IMR-90 (cell line): ENCODE measurements at regions not wholly inside any gene's neighbourhood (a gene's known extent, or its start where the extent isn't known, plus 50 kb on each side); places are given as distances from the start of the nearest gene placed in this dataset.

ENCODE experiments used
- ATAC-seq: fragments of 200-7000 bp; cut with Tn5 transposase; 2 replicates; pipeline ENCODE4 v1.9.1; 2020; ENCODE audit warnings: low read depth, mild to moderate bottlenecking, moderate library complexity
- BruUV-seq: library from RNA; stranded (reverse); fragments of 400-500 nt; replicated peaks from 2 replicates; lab custom pipeline; 2021; lab: Mats Ljungman, UMichigan
- CTCF ChIA-PET: fragments of 300-600 bp; formaldehyde crosslinking; extraction: SDS; loops from one replicate; lab custom pipeline; 2021; ENCODE audit warnings: antibody characterized with exemption; lab: Yijun Ruan, JAX
- POLR2A ChIA-PET: fragments of 300-600 bp; sonication (Branson Sonifier 250); formaldehyde crosslinking; loops from one replicate; lab custom pipeline; 2022; ENCODE audit warnings: antibody characterized with exemption; ENCODE audit not compliant: unreplicated experiment; lab: Charles Lee
- DNase-seq: peaks from one replicate; pipeline ENCODE4 v3.0.0; 2013
- H2AFZ ChIP-seq: replicated peaks from 2 replicates; pipeline ENCODE3; 2013; ENCODE audit warnings: low read length, mild to moderate bottlenecking; ENCODE audit not compliant: poor library complexity
- H2AK5ac ChIP-seq: 2 replicates; pipeline ENCODE4 v1.6.1; 2013; ENCODE audit warnings: low read depth, low read length, inconsistent platforms
- H2AK9ac ChIP-seq: replicated peaks from 2 replicates; pipeline ENCODE3; 2013; ENCODE audit warnings: mild to moderate bottlenecking, low read depth, low read length, moderate library complexity; ENCODE audit not compliant: poor library complexity
- H2BK120ac ChIP-seq: 2 replicates; pipeline ENCODE4 v1.6.1; 2013; ENCODE audit warnings: low read depth, low read length, inconsistent platforms
- H2BK15ac ChIP-seq: 3 replicates; pipeline ENCODE4 v1.6.1; 2013; ENCODE audit warnings: low read depth, low read length, inconsistent platforms
- H2BK20ac ChIP-seq: 2 replicates; pipeline ENCODE4 v1.6.1; 2013; ENCODE audit warnings: low read depth, mild to moderate bottlenecking, inconsistent platforms, low read length, moderate library complexity
- H2BK5ac ChIP-seq: 2 replicates; pipeline ENCODE4 v1.6.1; 2013; ENCODE audit warnings: mild to moderate bottlenecking, low read depth, low read length, inconsistent platforms; ENCODE audit not compliant: poor library complexity, severe bottlenecking
- H3K14ac ChIP-seq: replicated peaks from 2 replicates; pipeline ENCODE4 v1.6.1; 2013; ENCODE audit warnings: low read depth, low read length, inconsistent platforms
- H3K18ac ChIP-seq: 2 replicates; pipeline ENCODE4 v1.6.1; 2013; ENCODE audit warnings: low read depth, low read length, control low read depth
- H3K23ac ChIP-seq: 2 replicates; pipeline ENCODE4 v1.6.1; 2013; ENCODE audit warnings: low read depth, low read length, inconsistent platforms
- H3K27ac ChIP-seq: 2 replicates; pipeline ENCODE4 v1.5.1; 2013; ENCODE audit warnings: mild to moderate bottlenecking, control low read depth, low read length; ENCODE audit not compliant: insufficient read depth
- H3K27me3 ChIP-seq: 2 replicates; pipeline ENCODE4 v1.6.1; 2013; ENCODE audit warnings: low read length; ENCODE audit not compliant: control insufficient read depth, insufficient read depth
- H3K36me3 ChIP-seq: 2 replicates; pipeline ENCODE4 v1.6.1; 2013; ENCODE audit warnings: low read length, mixed read lengths; ENCODE audit not compliant: control insufficient read depth, insufficient read depth
- H3K4ac ChIP-seq: 2 replicates; pipeline ENCODE4 v1.6.1; 2013; ENCODE audit warnings: low read depth, low read length, inconsistent platforms
- H3K4me1 ChIP-seq: 2 replicates; pipeline ENCODE4 v1.6.1; 2013; ENCODE audit warnings: low read length, mixed read lengths; ENCODE audit not compliant: control insufficient read depth, insufficient read depth
- H3K4me2 ChIP-seq: 2 replicates; pipeline ENCODE4 v1.6.1; 2013; ENCODE audit warnings: low read depth, mild to moderate bottlenecking, control low read depth, low read length, moderate library complexity
- H3K4me3 ChIP-seq: 2 replicates; pipeline ENCODE4 v1.5.1; 2013; ENCODE audit warnings: low read depth, mild to moderate bottlenecking, control low read depth, low read length, moderate library complexity; ENCODE audit not compliant: insufficient read depth
- H3K56ac ChIP-seq: 2 replicates; pipeline ENCODE4 v1.6.1; 2013; ENCODE audit warnings: low read length, inconsistent platforms; ENCODE audit not compliant: insufficient read depth; ENCODE audit errors: extremely low read depth
- H3K79me1 ChIP-seq, 2 experiments: 2 replicates each; pipeline ENCODE4 v1.6.1; 2013; ENCODE audit warnings: low read length in 2 of 2, inconsistent platforms in 1 of 2, low read depth in 1 of 2
- H3K9ac ChIP-seq: 2 replicates; pipeline ENCODE4 v1.6.1; 2013; ENCODE audit warnings: low read depth, low read length, control low read depth
- H3K9me1 ChIP-seq: 2 replicates; pipeline ENCODE4 v1.6.1; 2013; ENCODE audit warnings: low read length, inconsistent platforms; ENCODE audit not compliant: insufficient read depth
- H3K9me3 ChIP-seq: 2 replicates; pipeline ENCODE4 v1.6.1; 2013; ENCODE audit warnings: low read length; ENCODE audit not compliant: control insufficient read depth, insufficient read depth
- H4K20me1 ChIP-seq: 2 replicates; pipeline ENCODE4 v1.6.1; 2013; ENCODE audit warnings: low read length, inconsistent platforms; ENCODE audit not compliant: insufficient read depth
- H4K5ac ChIP-seq: 2 replicates; pipeline ENCODE4 v1.6.1; 2013; ENCODE audit warnings: mild to moderate bottlenecking, low read depth, low read length, control low read depth
- H4K8ac ChIP-seq, 2 experiments: 2 replicates each; pipeline ENCODE4 v1.6.1; 2013; ENCODE audit warnings: low read depth in 2 of 2, low read length in 2 of 2, control low read depth in 1 of 2, inconsistent platforms in 1 of 2
- H4K91ac ChIP-seq: 2 replicates; pipeline ENCODE4 v1.6.1; 2013; ENCODE audit warnings: low read depth, low read length, inconsistent platforms; ENCODE audit not compliant: insufficient read depth
- BHLHE40 ChIP-seq: fragments of 150-350 bp; IDR thresholded peaks from 2 replicates; pipeline ENCODE4 v1.6.1; 2016; ENCODE audit warnings: mild to moderate bottlenecking, low read depth, low read length
- CEBPB ChIP-seq: IDR thresholded peaks from 2 replicates; pipeline ENCODE4 v1.6.1; 2012; ENCODE audit warnings: low read depth, low read length, improper control_type of control experiment
- CHD1 ChIP-seq: IDR thresholded peaks from 2 replicates; pipeline ENCODE4 v1.6.1; 2012; ENCODE audit warnings: low read depth, low read length, improper control_type of control experiment
- FOS ChIP-seq: fragments of 150-350 bp; IDR thresholded peaks from 2 replicates; pipeline ENCODE4 v1.6.1; 2016; ENCODE audit warnings: low read depth, low read length
- MAFK ChIP-seq: IDR thresholded peaks from 2 replicates; pipeline ENCODE4 v1.6.1; 2012; ENCODE audit warnings: low read depth, low read length, improper control_type of control experiment
- MAZ ChIP-seq: IDR thresholded peaks from 2 replicates; pipeline ENCODE4 v1.6.1; 2012; ENCODE audit warnings: low read depth, mild to moderate bottlenecking, low read length, improper control_type of control experiment, moderate library complexity, borderline replicate concordance
- MXI1 ChIP-seq: IDR thresholded peaks from 2 replicates; pipeline ENCODE4 v1.6.1; 2012; ENCODE audit warnings: low read depth, mild to moderate bottlenecking, low read length, moderate library complexity, borderline replicate concordance
- NFE2L2 ChIP-seq: fragments of 150-350 bp; IDR thresholded peaks from 2 replicates; pipeline ENCODE4 v1.6.1; 2016; ENCODE audit warnings: low read depth, mild to moderate bottlenecking, low read length
- POLR2A ChIP-seq: IDR thresholded peaks from 2 replicates; pipeline ENCODE4 v1.6.1; 2012; ENCODE audit warnings: mild to moderate bottlenecking, low read depth, low read length
- RAD21 ChIP-seq: IDR thresholded peaks from 2 replicates; pipeline ENCODE4 v1.6.1; 2012; ENCODE audit warnings: low read length, improper control_type of control experiment
- RCOR1 ChIP-seq: IDR thresholded peaks from 2 replicates; pipeline ENCODE4 v1.6.1; 2012; ENCODE audit warnings: mild to moderate bottlenecking, low read length, improper control_type of control experiment; ENCODE audit not compliant: insufficient replicate concordance
- SMC3 ChIP-seq: fragments of 150-350 bp; IDR thresholded peaks from 2 replicates; pipeline ENCODE4 v1.6.1; 2016; ENCODE audit warnings: low read depth, mild to moderate bottlenecking, antibody characterized with exemption, low read length, moderate library complexity
- WGBS, 2 experiments: methylation state at CpG; one replicate each; pipeline versions ENCODE4 v1.1.5 to v1.1.7; 2013; ENCODE audit warnings: missing lambda C conversion rate in 2 of 2; ENCODE audit not compliant: insufficient read length in 1 of 2; ENCODE audit errors: extremely low coverage in 2 of 2; 5-methylcytosine and 5-hydroxymethylcytosine counted together
- dilution Hi-C: fragments of 300-500 bp; cut with HindIII; formaldehyde crosslinking; loops from one replicate; pipeline ENCODE4 v1.14.3; 2018; ENCODE audit warnings: low sequenced_read_pairs; ENCODE audit not compliant: unreplicated experiment
- in situ Hi-C: fragments of 300-500 bp; cut with MboI; formaldehyde crosslinking; loops from 3 replicates; pipeline ENCODE4 v1.14.3; 2019; ENCODE audit warnings: low sequenced_read_pairs, inconsistent platforms, mixed read lengths
- intact Hi-C: fragments of 100-400 bp; cut with micrococcal nuclease; formaldehyde crosslinking; loops from 2 replicates; pipeline ENCODE4 v1.10.0; 2022
- TF ChIP-seq, protein P1 (sequence below): fragments of 150-350 bp; IDR thresholded peaks from 2 replicates; pipeline ENCODE4 v1.6.1; 2017; ENCODE audit warnings: mild to moderate bottlenecking, antibody characterized with exemption, low read length, low read depth
- TF ChIP-seq, protein P2 (sequence below): conservative IDR thresholded peaks from 2 replicates; pipeline ENCODE4 v1.5.1; 2012; ENCODE audit warnings: mild to moderate bottlenecking, low read depth, low read length, improper control_type of control experiment
- TF ChIP-seq, protein P3 (sequence below): fragments of 150-350 bp; IDR thresholded peaks from 2 replicates; pipeline ENCODE4 v1.6.1; 2016; ENCODE audit warnings: low read depth, mild to moderate bottlenecking, low read length, moderate library complexity, borderline replicate concordance

DNA sequence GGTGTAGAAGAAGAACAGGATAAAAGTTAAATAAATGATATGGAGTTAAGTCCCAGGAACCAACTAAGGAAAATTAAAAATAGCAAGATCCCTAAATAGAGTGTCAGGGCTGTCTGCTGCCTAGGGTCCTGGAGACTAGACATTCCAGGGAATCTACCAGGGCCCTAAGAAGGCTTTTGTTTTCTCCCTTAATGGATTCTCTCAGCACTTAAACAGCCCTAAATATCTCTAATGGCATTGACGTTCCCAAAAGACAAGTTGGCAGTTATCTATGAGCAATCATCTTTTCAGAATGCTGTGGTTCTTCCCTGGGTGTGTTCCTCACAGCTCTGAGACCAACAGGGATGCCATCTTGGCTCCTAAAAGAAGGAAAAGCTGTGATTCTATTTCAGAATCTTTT is 616.3 kb downstream of the EPHA4 start:
- no peak overlapping the region for H2AFZ ChIP-seq
- H3K4me3 ChIP-seq, result no peak overlapping the region
- H3K4ac ChIP-seq, result no peak overlapping the region
- H2BK120ac ChIP-seq, result no peak overlapping the region
- H4K91ac ChIP-seq, result no peak overlapping the region
- H3K23ac ChIP-seq, result no peak overlapping the region
- H3K79me1 ChIP-seq, result no peaks in the 10 kb centered on the region
- no peak overlapping the region for H3K9ac ChIP-seq
- BruUV-seq, result no TSS peak
- no peak for ATAC-seq
- H3K4me1 ChIP-seq, result no peaks in the 10 kb centered on the region
- H3K4me2 ChIP-seq, result no peak overlapping the region
- no peak overlapping the region for H2AK5ac ChIP-seq
- no peak overlapping the region for H2BK15ac ChIP-seq
- ChIA-PET POLR2A (no interaction called here), CTCF (interaction anchor here (1.7 kb wide), 1 partner anchor 11 kb away, joined by 4 read pairs; no protein-coding TSS in a partner anchor)
- no peak overlapping the region for H2AK9ac ChIP-seq
- H4K20me1 ChIP-seq, result no peaks in the 10 kb centered on the region
- H3K18ac ChIP-seq, result no peak overlapping the region
- H4K8ac ChIP-seq, result no peak overlapping the region
- in situ Hi-C loops (no loop called here), dilution Hi-C loops (no loop called here), intact Hi-C loops (loop anchor here (10.0 kb wide), 1 partner anchor 171 kb away; no protein-coding TSS in a partner anchor)
- TF ChIP-seq MAZ (no peak), FOS (no peak), CEBPB (no peak), BHLHE40 (no peak), MXI1 (no peak), RCOR1 (no peak), RAD21 (no peak), POLR2A (no peak), CHD1 (no peak), SMC3 (no peak), MAFK (no peak), NFE2L2 (no peak)
- TF ChIP-seq, protein P1, sequence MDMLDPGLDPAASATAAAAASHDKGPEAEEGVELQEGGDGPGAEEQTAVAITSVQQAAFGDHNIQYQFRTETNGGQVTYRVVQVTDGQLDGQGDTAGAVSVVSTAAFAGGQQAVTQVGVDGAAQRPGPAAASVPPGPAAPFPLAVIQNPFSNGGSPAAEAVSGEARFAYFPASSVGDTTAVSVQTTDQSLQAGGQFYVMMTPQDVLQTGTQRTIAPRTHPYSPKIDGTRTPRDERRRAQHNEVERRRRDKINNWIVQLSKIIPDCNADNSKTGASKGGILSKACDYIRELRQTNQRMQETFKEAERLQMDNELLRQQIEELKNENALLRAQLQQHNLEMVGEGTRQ, result no peak
- TF ChIP-seq, protein P2, sequence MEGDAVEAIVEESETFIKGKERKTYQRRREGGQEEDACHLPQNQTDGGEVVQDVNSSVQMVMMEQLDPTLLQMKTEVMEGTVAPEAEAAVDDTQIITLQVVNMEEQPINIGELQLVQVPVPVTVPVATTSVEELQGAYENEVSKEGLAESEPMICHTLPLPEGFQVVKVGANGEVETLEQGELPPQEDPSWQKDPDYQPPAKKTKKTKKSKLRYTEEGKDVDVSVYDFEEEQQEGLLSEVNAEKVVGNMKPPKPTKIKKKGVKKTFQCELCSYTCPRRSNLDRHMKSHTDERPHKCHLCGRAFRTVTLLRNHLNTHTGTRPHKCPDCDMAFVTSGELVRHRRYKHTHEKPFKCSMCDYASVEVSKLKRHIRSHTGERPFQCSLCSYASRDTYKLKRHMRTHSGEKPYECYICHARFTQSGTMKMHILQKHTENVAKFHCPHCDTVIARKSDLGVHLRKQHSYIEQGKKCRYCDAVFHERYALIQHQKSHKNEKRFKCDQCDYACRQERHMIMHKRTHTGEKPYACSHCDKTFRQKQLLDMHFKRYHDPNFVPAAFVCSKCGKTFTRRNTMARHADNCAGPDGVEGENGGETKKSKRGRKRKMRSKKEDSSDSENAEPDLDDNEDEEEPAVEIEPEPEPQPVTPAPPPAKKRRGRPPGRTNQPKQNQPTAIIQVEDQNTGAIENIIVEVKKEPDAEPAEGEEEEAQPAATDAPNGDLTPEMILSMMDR, result no peak
- TF ChIP-seq, protein P3, sequence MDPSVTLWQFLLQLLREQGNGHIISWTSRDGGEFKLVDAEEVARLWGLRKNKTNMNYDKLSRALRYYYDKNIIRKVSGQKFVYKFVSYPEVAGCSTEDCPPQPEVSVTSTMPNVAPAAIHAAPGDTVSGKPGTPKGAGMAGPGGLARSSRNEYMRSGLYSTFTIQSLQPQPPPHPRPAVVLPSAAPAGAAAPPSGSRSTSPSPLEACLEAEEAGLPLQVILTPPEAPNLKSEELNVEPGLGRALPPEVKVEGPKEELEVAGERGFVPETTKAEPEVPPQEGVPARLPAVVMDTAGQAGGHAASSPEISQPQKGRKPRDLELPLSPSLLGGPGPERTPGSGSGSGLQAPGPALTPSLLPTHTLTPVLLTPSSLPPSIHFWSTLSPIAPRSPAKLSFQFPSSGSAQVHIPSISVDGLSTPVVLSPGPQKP, result no peak
- no peak overlapping the region for H3K14ac ChIP-seq
- H4K5ac ChIP-seq, result no peak overlapping the region
- WGBS, 2 experiments, result no CpG with 5 or more reads among the region's 1 CpG
- no peaks in the 10 kb centered on the region for H3K36me3 ChIP-seq
- no peak overlapping the region for H3K56ac ChIP-seq
- no peaks in the 10 kb centered on the region for H3K9me3 ChIP-seq
- H3K9me1 ChIP-seq, result no peaks in the 10 kb centered on the region
- no peak for DNase-seq
- no peak overlapping the region for H2BK5ac ChIP-seq
- no peak overlapping the region for H2BK20ac ChIP-seq
- peaks cover 6% of the 10 kb centered on the region for H3K27me3 ChIP-seq
- no peak overlapping the region for H3K27ac ChIP-seq
